Stimulated activated naive CD4-positive, alpha-beta T cell treated with Interleukin-2 at 50 U/mL for 16 hours (primary cell): ENCODE measurements at regions not wholly inside any gene's neighbourhood (a gene's known extent, or its start where the extent isn't known, plus 50 kb on each side); places are given as distances from the start of the nearest gene placed in this dataset.

ENCODE experiments used
- DNase-seq: peaks from one replicate; lab custom pipeline; 2025; lab: John Stamatoyannopoulos, UW

DNA sequence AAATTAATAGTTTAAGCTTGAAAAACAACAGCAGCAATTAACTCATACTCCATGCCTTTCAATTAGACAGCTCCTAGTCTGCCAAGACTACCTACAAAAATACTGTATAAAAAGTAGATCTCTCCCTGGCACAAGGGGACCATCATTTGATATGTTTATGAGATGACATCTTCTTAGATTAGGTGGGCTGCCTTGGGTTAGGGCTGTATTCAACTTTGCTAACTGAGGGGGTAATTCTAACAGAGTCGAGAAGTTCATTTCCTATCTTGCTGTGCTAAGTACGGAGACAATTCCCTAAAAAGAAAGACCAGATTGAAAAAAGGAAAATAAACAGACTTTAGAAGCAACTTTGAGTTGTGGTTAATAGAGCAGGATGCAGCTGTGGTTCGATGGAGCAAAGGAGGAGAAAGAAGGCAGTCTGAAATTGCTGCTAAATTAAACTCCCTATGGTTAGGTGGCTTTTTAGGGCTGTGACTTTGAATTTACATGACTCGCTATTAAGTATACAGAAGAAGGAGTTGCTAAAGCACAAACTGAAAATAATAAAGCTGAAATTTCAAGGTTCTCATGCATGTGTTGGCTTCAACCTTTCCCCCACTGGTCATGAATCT, 75.4 kb downstream of the CDC7 start:
- no peak for DNase-seq

DNA sequence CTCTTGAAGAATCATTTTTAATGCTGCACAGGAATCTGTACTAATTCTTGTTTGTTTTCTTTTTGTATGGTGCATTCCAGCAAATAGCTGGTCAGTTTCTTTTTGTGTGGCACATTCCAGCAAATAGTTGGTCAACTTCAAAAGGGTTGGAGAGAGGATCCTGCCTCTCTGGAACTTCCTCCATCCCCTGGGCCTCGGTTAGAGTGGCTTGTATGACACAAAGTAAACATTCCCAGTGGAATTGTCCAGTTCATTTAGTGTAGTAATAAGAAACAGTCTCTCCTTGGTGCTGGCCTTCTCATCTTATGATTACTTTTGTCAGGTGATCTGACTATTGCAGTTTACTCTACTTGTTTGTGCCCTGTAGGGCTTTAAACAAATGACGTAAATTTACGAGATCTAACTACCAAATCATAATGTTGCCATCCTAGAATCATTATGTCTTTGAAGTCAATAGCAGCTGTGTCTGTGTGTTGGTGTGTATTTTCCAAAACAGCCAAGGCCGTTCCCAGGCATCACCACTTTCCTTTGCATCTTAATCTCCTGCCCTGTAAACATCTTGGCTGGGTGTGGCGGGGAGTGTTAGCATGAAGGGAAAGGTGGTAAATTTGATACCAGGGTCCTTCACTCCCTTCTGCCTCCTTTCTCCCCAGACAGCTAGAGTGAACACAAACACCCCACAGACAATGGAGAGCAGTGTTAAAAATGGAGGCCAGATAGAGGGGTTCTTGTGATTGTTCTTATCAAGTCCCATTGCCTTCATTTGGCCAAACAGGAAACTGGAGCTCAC, 77.9 kb downstream of the CDC7 start:
- no peak for DNase-seq

DNA sequence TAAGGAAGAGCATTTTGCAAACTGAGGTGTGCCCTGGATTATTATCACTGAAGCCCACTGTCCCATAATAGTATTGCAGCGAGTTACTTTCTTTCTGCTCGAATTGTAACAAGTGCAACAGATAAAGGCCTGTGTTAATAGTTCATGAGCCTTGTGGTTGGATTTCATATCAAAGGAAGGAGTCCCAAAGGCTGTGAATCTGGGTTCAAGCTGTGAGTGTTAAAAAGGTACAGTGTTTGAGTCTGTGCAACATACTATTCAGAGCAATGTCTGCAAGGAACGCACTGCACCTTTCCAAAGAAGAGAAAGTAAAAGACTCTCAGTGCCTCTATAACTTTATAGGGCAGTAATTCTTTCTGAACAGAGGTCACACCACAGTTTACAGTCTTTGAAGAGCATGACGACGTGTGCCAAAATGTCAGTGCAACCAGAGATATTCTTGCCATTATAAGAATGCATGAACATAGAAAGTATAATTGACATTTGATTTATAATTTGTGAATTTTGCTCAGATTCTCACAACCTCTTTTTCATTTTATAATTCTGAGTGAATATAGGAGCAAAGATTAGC, 79.1 kb downstream of the CDC7 start:
- no peak for DNase-seq

DNA sequence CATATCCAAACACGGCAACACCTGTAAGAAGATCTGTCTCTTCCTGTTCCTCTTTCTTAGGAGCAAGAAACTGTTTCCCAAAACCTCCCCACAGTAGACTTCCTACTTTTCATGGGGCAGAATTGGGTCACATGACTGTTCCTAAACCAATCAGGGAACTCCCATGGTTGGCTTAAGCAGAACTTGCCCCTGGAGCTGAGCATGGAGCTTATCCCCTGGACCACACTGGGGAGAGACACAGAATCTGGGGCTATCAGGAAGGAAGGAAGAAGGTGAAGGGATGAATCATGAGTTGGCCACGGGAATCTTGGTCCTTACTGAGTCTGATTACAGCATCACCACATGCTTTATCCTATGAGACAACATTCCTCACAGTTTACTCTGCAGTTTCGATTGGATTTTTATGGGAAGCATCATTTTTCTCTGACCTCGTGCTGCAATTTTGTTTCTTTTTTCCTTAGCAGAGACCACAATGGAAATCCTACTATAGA, 81.8 kb downstream of the CDC7 start:
- DNase-seq, result no peak

DNA sequence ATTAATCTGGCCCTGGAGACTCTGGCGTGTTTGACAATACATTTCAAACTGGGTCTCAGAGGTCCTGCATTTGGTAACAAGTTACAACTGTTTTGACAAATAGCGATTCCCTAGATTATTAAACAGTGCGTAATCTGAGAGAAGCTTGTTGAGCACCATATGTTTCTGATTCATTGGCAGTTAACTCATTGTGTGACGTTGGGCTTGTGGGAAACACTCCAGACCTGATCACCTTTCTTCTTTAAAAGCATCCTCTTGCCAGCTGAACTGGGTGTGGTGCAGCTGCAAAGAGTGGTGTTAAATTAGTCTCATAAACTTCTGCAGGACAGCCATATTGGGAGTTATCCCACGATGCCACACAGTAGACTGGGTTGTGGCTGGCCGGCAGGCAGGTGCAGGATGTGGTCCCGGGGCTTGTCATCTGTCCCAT, 82.7 kb downstream of the CDC7 start:
- DNase-seq, result no peak

DNA sequence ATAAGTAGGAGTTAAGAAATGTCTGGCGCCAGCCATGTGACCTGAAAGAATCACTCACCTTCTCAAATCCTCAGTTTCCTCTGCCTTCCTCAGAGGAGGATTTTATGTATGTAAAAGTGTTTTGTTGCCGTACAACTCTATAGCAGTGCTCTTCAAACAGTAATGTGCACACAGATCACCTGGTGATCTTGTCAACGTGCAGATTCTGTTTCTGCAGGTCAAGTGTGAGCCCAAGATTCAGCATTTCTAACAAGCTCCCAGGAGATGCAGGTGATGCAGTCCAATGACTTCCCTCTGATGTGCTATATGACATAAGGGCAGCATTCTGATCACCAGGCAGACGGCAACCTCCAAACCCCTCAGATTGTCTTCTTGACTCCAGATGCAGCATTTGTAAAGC, 83.7 kb downstream of the CDC7 start:
- DNase-seq, result no peak

DNA sequence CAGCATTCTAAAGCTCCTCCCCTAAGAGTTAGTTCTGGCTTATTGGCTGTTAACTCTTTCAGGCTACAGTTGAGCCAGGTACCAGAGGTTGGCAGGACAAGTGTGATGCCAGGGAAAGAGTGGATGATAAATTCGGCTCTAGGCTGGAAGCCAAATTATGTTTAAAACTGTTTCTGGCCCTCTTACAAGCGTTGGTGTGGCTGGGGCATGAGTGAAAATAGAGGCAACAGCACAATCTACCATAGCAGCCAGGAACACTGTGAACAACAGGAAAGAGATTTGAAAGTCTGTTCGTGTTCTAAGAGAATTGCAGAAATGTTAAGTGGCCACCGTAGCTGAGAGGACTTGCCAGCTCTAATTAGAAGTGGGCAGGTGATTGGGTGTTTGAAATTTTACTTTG, 84.2 kb downstream of the CDC7 start:
- no peak for DNase-seq

DNA sequence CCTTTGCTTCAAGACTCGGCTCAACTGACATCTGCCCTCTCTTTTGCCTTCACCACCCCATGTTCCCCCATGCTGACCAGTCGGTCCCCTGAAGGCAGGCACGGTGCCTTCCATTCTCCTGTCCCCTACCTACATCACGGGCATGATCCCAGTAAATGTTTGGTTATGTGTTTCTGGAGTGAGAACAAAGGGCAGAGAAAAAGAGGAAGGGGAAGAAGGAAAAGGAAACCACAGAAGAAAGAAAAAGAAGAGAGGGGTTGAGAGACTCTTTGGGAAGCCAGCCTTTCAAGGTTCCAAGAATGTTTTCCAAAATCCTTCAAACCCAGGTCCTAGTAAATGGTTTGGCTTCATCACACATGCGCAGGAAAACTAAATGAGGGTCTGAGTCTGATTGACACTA, 84.9 kb downstream of the CDC7 start:
- DNase-seq, result no peak

DNA sequence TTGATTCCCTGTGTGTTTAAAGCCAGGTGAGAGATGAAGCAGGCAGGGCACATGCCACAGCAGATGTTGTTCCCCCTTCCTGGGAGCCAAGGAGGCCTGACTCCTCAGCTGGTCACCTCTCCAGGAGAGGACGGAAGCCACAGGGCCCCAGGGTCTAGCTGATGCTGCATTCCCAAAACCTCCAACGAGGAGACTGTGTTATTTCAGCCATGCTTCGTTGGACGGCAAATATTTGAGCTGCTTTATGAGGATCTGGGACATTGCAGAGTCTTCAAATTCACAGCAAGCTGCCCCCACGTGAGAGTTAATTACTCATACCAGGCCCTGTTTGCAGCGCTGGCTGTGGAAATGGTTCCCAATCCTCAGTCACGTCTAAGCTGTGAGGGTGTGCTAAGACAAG, 85.3 kb downstream of the CDC7 start:
- no peak for DNase-seq

DNA sequence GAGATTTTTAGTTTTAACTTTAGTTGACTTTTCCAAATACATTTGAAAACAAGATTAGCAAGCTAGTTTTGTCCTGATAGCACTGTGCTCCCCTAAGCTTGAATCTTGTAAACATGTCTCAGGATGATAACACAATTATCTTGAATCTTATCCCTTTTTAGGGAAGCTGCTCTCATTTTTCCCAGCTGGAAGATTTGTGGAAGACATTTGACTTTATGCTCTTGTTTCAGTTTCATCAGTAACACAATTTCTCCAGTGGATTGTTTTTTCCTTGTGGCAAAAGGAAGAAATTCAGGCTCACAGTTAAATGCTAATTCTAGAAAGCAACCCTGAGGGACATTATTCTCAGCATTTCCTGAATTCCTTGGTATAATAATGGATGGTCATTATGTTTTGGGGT, 88.8 kb downstream of the CDC7 start:
- DNase-seq, result no peak

DNA sequence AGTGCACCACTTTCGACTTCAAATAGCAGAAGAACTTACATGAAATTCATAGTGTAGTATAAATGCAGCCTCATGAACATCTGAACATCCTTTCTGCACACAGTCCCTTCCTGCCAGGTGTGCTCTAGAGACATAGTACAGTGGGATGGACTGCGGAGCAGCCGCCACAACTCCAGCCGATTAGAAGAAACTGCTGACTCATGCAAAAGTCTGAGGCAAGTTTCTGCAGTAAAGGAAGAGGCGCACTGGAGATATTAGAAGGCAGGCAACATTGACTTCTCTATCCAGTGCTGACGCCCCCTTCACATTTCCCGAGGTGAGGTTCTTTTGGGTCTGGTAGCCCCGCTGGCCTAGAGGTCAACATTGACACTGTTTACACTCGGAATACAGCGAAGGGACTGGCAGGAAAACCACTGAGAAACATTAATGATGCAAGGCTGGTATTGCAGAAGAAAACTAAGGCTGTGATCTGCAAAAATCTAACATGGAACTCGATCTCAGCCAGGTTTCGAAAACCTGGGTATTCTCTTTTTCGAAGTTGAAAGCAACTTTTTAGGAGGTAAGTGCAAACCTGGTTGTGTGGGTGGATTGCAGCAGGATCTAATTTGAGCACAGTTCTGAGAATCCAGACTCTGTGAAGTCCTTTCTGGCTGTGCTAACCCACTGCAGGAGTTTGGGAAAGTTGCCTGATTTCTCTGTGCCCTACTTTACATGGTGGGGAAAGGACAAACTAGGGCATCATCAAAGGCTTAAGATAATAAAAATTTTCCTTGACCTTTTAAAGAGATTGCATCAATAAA, 90.7 kb downstream of the CDC7 start:
- DNase-seq, result no peak

DNA sequence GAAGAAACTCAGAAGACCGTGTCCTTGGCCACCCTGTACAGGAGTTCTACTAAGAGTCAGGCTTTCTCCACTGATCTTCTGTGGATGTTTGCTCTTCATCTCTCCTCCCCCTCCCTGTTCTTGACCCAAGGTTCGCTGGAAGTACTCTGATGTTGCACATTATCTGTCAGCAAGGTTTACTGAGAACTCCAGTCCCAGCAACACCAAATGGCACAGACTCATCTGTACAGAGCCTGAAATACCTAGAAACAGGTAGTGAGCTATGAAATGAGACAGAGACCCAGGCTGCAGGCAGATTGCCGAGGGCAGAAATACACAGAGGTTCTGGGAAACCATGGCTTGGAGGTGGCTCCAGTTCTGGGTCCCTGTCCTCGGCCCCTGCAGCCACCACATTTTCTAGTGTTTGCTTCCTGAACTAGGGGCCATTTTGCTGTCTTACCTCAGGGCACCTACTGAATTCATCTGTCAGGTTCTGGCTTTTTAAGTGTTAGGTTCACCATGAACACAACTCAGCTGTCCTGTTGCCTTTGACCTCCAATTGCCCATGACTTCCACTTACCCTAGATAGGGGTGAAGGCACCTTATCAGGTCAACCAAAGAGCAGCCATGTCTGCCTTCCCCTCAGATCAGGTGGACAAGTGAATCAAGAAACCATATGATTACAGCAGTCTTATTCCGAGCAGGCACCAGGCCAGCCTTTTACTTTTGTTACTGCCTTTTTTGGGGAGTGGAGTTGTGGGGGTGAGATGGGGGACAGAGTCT, 92.2 kb downstream of the CDC7 start:
- DNase-seq, result no peak

DNA sequence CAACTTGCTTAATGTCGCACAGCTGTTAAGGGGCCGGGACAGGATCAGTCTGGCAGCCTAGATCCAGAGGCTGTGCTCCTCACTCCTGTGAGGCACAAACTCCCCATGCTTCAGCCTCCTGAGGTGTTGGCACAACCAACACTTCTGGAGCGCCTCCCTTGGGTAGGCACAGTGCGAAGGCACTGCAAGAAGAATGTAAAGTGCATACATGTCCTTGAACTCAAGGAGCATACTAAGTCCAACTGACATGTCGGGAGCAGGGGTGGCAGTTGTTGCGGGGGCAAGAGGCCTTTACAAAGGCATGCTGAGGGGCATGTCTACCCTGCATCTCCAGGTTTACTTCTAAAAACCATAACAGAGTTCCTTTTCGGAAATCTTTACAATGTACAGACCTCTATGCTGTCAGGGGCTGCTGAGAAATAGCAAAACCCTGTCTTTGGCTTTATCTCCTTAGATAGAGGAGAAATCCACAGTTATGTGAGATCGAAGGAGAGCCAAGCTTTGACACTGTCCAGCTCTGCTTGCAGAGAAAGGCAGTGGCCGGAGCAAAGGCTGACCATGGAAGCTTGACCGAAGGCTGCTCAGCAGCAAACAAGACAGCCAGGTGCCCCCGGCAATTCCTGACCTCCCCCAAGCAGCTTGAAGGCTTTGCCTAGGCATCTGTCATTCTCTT, 93.9 kb downstream of the CDC7 start:
- no peak for DNase-seq

DNA sequence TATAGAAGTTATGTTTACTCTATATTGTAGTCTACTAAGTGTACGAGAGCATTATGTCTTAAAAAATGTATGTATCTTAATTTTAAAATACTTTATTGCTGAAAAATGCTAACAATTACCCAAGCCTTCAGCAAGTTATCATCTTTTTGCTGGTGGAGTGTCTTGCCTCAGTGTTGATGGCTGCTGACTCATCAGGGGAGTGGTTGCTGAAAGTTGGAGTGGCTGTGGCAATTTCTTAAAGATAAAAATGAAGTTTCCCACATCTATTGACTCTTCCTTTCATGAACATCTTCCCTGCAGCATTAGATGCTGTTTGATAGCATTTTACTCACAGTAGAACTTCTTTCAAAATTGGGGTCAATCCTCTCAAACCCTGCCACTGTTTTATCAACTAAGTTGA, 95.8 kb downstream of the CDC7 start:
- no peak for DNase-seq

DNA sequence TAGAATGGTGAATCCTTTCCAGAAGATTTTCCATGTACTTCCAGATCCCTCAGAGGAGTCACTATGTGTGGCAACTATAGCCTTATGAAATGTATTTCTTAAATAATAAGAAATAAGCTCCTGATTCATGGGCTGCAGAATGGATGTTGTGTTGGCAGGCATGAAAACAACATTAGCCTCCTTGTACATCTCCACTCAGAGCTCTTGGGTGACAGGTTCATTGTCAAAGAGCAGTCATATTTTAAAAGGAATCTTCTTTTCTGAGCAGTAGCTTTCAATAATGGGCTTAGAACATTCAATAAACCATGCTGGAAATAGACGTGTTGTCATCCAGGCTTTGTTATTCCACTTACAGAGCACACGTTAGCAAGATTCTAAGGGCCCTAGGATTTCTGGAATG, 96.6 kb downstream of the CDC7 start:
- DNase-seq, result no peak

DNA sequence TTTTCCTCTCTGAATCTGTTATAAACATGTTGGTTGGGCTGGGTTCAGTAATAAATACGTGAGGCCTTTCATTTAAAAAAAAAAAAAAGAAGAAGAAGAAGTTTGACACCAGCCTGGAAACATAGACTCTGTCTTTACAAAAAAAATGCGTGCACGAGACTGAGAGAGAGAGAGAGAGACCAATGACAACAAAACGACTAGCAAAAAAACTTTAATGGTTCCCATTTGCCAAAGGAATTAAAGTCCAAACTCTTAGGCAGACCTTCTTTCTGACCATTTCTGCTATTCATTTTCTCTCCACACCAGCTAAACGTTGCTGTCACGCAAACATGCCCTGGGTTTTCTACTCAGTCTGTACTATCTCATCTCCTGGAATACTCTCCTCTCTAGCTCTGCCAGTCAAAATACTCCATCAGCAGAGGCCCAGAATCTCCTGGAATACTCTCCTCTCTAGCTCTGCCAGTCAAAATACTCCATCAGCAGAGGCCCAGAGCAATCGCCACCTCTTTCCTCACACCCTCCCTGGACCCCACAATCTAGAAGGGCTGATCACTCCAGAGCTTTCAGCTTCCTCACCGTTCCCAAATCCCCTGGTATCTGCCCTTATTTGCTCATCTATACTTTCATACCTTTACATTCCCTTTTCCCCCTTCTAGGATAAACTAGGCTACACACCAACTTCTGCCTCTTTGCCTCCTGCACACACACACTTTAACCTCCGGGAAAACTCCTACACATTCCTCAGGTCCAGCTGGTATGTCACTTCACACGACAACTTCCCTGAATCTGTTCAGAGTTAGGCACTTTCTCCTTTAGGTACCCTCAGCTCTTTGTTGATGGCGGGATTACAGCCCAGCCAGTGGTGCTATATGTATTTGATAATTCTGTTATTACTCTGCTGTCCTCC, 100.0 kb downstream of the CDC7 start:
- DNase-seq, result no peak

DNA sequence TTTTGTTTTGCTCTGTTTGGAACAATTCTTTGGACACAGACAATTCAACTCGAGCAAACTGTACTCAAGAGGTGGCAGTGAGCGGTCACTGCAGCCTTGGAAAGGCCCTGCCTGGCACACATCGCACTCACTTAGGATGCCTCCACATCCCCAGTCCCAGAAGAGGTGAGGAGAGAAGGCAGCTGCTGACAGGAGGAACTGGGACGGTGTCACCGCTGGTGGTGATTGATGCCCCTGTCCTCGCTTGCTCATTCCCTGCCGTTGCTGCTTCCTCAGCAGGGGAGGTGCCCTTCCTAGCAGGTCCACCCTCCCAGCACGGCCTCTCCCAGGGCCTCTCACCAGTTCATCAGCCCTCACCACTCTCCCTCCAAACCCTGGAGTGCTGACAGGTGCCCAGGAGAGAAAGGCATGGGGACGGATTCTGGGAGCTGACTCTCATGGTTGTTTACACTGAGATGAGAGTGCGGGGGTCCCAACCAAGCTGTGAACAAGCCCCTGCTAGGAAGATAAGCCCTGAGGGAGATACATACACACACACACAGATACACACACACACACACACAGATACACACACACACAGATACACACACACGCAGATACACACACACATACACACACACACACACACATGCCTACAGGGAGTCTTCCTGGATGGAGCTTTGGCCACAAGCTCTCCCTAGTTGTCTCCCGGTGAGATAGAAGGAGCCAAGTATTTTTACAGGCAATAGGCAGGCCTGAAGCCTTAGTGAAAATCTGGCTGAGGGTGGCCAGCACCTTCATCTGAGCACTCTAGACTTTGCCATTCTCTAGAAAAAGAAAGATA, 101.1 kb downstream of the CDC7 start:
- DNase-seq, result no peak

DNA sequence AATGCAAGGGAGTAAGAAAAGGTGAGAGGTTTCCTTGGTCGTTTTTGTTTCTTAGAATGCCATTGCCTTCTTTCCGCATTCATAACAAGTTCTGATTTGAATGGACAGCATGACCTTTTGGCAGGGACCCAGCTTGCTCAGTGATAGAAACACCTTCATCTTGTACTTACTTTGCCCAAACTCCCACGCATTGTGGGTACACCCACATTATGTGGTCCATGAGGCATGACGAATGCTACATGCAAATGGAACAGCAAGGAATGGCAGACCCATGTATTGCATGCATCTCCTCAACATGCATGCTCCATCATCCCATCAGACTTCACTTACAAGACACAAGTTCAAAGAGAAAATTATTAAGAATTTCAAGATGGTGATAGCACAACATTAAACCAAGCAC, 102.8 kb downstream of the CDC7 start:
- DNase-seq, result peak; percentile 25

DNA sequence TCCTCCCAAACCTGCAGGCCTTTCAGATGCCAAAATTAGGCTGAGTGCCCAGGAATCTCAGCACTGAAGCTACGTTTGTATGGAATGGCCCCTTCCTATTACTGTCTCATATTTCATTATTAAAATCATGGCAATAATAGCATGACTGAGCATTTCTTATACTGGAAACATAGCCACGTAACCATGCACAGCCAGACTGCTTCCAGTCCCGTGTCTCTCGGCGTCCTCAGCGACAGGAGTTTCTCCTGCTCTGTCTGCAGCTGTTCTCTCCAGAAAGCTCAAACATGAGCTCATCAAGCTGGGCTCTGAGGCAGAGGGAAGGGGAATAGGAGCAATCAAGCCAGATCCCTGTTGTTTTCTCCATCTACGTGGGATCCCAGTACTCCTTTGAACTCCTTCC, 104.0 kb downstream of the CDC7 start:
- no peak for DNase-seq
